HG02981 (cell line): ENCODE measurements at regions not wholly inside any gene's neighbourhood (a gene's known extent, or its start where the extent isn't known, plus 50 kb on each side); places are given as distances from the start of the nearest gene placed in this dataset.
"Not testable (repeated sequence)": the region's sequence is repeated elsewhere in the genome, so short reads cannot be mapped to it uniquely, and the experiment has no call there.

Source experiments
- ATAC-seq: cut with Tn5 transposase; IDR thresholded peaks from one replicate; pipeline ENCODE4 v1.9.1; 2021; ENCODE audit warnings: mild to moderate bottlenecking, moderate library complexity; ENCODE audit not compliant: unreplicated experiment

- ATAC-seq, result not testable (repeated sequence)
These were observed 104.5 kb downstream of the ZNF33B start for GRCh38 chr10:42533866-42534265.

GRCh38 chr10:42532996-42533395 lies 105.4 kb downstream of the ZNF33B start:
- no peak for ATAC-seq

DNA sequence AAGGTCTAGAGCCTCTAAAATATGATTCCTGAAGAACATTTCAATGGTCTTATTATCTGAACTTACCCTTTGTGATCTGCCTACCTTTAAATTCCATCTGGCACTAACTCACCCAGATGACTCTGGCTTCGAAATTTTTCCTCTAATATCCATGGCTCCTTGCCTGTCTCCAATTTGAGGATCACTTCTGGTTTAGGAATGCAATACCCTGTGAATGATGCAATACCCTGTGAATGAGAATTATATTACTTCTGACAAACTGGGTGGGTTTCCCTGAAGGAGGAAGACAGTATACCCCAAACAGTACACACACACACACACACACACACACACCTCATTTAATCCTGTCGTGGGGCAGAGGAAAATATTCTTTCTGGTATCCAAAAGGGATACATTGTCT lies 115.3 kb downstream of the ZNF33B start:
- ATAC-seq, result no peak

DNA sequence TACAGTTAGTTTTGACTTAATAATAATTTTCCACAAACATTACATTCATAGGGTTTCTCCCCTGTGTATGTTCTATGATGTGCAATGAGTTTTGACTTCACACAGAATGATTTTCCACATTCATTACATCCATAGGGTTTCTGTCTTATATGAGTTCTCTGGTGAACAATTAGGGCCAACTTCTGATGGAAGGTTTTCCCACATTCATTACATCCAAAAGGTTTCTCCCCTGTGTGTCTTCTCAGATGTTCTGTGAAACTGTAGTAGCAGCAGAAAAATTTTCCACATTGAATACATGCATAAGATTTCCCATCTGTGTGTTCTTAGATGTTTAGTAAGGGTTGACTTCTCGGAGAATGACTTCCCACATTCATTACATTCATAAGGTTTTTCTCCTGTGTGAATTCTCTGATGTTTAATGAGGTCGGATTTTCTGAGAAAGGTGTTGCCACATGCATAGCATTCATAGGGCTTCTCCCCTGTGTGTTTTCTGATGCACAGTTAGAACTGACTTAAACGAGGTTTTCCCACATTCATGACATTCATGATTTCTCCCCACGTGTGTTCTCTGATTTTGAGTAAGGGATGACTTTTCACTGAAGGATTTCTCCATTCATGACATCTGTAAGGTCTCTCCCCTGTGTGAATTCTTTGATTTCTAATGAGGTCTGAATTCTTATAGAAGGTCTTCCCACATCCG lies 118.5 kb downstream of the ZNF33B start:
- no peak for ATAC-seq

- no peak for ATAC-seq
These were observed 119.3 kb downstream of the ZNF33B start for GRCh38 chr10:42519079-42519478.

GRCh38 chr10:42513921-42514320 lies 124.4 kb downstream of the ZNF33B start:
- ATAC-seq, result no peak

- ATAC-seq, result no peak
These were observed 146.6 kb downstream of the ZNF33B start for GRCh38 chr10:42491801-42492200.

- no peak for ATAC-seq
These were observed 147.3 kb downstream of the ZNF33B start for GRCh38 chr10:42491001-42491592.

- ATAC-seq, result no peak
These were observed 148.0 kb downstream of the ZNF33B start for GRCh38 chr10:42490368-42490767.

DNA sequence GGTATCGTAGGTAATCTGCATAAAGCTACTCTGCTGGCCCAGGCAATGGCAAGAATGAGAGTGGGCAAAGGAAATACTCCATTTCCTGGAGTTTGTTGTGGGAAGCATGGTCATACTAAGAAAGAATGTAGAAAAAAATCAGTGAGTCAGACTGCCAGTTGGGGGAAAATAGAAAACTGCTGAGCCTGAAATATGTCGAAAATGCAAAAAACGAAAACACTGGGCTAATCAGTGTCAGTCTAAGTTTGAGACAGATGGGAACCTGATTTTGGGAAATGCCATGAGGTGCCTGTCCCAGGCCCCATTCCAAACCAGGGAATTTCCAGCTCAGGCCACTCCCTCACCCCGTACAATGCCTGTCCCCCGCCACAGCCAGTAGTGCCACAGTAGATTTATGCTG lies 150.0 kb downstream of the ZNF33B start:
- no peak for ATAC-seq

DNA sequence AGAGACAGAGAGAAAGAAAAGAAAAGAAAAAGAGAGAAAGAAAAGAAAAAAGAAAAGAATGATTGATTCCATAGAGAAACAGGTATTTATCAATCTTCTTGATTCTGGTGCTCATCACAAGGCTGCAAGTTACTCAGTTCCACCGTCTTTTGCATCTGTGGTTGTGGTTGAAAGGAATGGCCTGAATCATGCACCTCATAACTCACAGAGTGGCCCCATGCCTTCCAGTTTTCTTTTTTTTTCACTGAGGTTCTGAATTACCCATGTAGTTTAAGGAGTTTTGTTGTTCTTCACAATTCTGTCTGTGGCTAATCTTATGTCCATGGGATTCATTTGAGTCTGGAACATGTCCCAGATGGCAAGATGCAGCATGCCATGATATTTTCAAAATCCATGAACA lies 156.0 kb downstream of the ZNF33B start:
- no peak for ATAC-seq

DNA sequence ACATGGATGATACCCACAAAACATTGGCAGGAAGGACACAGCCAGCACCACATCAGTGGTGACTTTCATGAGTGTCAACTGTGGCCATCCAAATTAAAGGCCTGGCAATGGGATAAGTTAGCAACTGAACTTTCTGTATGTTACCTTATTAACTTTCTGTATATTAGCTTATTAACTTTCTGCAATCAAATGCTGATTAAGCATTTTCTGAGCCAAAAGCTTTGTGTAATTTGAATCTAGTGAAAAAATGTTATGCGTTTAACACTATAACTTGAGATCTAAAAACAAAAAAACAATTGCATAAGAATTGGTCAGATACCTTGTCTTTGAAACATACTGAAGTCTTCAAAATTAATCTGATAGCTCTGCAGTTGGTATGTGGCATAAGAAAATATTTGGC lies 159.3 kb downstream of the ZNF33B start:
- ATAC-seq, result no peak

- no peak for ATAC-seq
These were observed 161.2 kb downstream of the ZNF33B start for GRCh38 chr10:42477170-42477569.

GRCh38 chr10:42476101-42476500 lies 162.3 kb downstream of the ZNF33B start:
- ATAC-seq, result no peak

DNA sequence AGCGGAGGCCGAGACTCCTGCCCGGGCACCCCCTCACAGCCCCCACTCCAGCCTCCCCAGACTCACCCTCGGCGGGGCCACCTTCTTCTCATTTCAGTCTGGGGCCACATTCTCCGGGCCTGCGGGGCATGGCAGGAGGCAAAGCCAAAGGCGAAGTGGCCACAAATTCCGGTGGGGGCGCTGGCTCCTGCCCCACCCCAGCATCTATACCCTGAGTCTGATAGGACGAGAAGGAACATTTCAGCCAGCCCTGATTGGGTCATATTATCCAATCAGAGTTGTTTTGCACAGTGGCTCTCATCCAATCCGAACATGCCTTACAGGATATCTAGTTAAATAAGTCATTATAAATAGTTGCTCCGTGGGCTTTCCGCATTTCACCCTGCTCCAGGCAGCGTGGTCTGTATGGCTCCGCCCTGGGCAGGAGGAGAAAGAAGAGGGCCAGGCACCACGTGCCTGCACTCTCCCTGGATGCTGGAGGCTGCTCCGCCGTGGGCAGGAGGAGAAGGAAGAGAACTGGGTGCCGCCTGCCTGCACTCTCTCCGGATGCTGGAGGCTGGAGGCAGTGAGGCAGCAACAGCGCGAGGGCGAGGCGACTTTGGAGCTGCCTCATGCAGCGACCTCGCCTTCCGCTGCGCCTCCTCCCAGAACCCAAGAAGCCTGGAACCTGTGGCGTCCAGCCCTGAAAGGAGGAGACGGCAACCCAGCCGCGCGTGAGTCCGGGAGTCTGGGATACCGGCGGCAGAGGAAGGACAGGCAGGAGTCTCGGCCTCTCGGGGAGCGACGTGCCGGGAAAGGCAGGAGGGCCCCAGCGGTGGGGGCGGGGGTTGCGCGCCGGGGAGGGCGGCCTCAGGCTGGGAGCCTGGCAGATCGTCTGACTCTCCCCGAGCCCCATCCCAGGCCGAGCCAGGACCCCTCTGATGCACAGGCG lies 162.9 kb downstream of the ZNF33B start:
- ATAC-seq, result no peak

GRCh38 chr10:42454313-42454712 lies 184.1 kb downstream of the ZNF33B start:
- ATAC-seq, result no peak

- no peak for ATAC-seq
These were observed 207.3 kb downstream of the ZNF33B start for GRCh38 chr10:42431095-42431494.

- ATAC-seq, result no peak
These were observed 209.8 kb downstream of the ZNF33B start for GRCh38 chr10:42428534-42428933.

- ATAC-seq, result no peak
These were observed 215.5 kb downstream of the ZNF33B start for GRCh38 chr10:42422911-42423310.

- ATAC-seq, result no peak
These were observed 216.6 kb downstream of the ZNF33B start for GRCh38 chr10:42421812-42422211.

GRCh38 chr10:42419789-42420188 lies 218.6 kb downstream of the ZNF33B start:
- no peak for ATAC-seq
